ENCODE measurements at regions not wholly inside any gene's neighbourhood (a gene's known extent, or its start where the extent isn't known, plus 50 kb on each side); places are given as distances from the start of the nearest gene placed in this dataset.
"Not testable (repeated sequence)": the region's sequence is repeated elsewhere in the genome, so short reads cannot be mapped to it uniquely, and the experiment has no call there.

DNA sequence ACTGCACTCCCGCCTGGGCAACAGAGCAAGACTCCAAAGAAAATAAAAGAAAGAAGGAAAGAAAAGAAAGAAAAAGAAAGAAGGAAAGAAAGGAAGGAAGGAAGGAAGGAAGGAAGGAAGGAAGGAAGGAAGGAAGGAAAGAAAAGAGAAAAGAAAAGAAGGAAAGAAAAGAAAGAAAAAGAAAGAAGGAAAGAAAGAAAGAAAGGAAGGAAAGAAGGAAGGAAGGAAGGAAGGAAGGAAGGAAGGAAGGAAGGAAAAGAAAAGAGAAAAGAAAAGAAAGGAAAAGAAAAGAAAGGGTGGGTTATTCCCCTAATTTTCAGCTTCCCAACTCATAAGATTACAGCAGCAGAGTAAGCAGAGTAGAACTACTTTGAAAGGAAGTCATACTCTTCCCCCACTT, 64.4 kb downstream of the TMEM200C start:
- DNase-seq (ENCODE audit: low spot score); H3K4me1 ChIP-seq (ENCODE audit: control insufficient read depth in 1 of 2, low read depth in 2 of 2); H3K4me3 ChIP-seq; H3K27me3 ChIP-seq (replicated peaks; ENCODE audit: insufficient read depth); H3K9me3 ChIP-seq; H3K27ac ChIP-seq; H3K36me3 ChIP-seq; ATAC-seq (ENCODE audit: insufficient number of reproducible peaks, low FRiP score, low read depth): not testable (repeated sequence)

DNA sequence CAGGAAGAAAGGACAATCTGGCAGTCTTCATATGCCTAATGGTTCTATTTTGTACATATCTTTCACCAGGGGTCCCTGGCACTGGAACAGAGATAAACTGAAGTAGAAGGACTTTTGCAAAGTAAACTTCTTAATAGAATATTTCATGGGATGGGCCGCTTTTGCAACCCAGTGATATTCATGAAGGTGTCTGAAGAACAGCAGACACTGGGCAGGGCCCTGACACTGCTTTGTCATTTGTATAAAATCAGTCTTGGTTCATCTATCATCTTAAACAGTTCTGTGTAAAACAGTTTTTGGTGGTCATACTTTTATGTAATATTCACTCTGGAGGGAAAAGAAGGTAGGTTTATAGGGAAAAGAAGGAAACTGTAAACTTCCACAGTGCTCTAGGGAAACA, 66.4 kb downstream of the TMEM200C start:
- DNase-seq (ENCODE audit: low spot score) (no peak), ATAC-seq (ENCODE audit: insufficient number of reproducible peaks, low FRiP score, low read depth) (no peak)
- Histone ChIP-seq H3K4me1 (ENCODE audit: control insufficient read depth in 1 of 2, low read depth in 2 of 2) (no peaks in the 10 kb centered on the region), H3K36me3 (no peaks in the 10 kb centered on the region), H3K27ac (no peak overlapping the region), H3K9me3 (no peaks in the 10 kb centered on the region), H3K4me3 (no peak overlapping the region), H3K27me3 (replicated peaks; ENCODE audit: insufficient read depth) (no peaks in the 10 kb centered on the region)
- no peak for TF ChIP-seq CTCF (IDR thresholded peaks at IDR 0.05)

GRCh38 chr18:5825663-5826062, 69.7 kb downstream of the TMEM200C start:
- H3K27me3 ChIP-seq (replicated peaks; ENCODE audit: insufficient read depth) = no peaks in the 10 kb centered on the region
- H3K27ac ChIP-seq = no peak overlapping the region
- H3K9me3 ChIP-seq = no peaks in the 10 kb centered on the region
- DNase-seq (ENCODE audit: low spot score) (no peak), ATAC-seq (ENCODE audit: insufficient number of reproducible peaks, low FRiP score, low read depth) (no peak)
- H3K4me3 ChIP-seq = no peak overlapping the region
- TF ChIP-seq CTCF (IDR thresholded peaks at IDR 0.05) = no peak
- no peaks in the 10 kb centered on the region for H3K36me3 ChIP-seq
- no peaks in the 10 kb centered on the region for H3K4me1 ChIP-seq (ENCODE audit: control insufficient read depth in 1 of 2, low read depth in 2 of 2)

DNA sequence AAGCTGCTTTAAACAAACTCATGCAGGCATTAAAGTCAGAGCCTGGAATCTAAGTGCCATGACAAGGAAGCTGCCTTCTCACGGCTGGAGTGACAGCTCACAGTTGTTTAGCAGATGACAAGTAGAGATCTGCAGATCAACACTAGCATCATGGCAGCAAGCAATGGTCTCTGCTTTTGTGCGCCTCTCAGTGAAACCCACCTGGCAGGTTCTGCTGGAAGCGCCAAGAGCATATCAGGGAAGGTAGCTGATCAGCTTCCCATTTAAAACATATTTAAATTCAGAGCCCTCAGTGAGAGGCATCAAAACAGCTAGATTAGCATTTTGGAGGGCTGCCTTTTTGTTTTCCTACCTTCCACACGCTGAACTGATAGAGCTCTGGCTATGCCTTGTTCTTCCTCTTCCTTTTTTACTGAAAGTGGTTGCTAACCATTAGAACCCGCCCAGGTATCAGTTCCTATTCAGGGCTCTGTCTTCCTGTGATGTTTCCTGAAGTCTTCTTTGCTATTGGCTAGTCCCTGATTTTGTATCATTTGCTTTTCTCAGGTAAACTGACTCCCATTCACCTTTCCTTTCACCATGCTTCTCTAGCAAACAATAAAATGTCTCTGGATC, 70.8 kb downstream of the TMEM200C start:
- DNase-seq (ENCODE audit: low spot score) (no peak), ATAC-seq (ENCODE audit: insufficient number of reproducible peaks, low FRiP score, low read depth) (no peak)
- H3K4me1 ChIP-seq (ENCODE audit: control insufficient read depth in 1 of 2, low read depth in 2 of 2) = no peaks in the 10 kb centered on the region
- H3K27ac ChIP-seq = no peak overlapping the region
- no peaks in the 10 kb centered on the region for H3K9me3 ChIP-seq
- no peaks in the 10 kb centered on the region for H3K27me3 ChIP-seq (replicated peaks; ENCODE audit: insufficient read depth)
- TF ChIP-seq CTCF (IDR thresholded peaks at IDR 0.05) = no peak
- H3K36me3 ChIP-seq = no peaks in the 10 kb centered on the region
- no peak overlapping the region for H3K4me3 ChIP-seq

GRCh38 chr18:5817816-5818215, 77.5 kb downstream of the TMEM200C start:
- no peaks in the 10 kb centered on the region for H3K4me1 ChIP-seq (ENCODE audit: control insufficient read depth in 1 of 2, low read depth in 2 of 2)
- no peaks in the 10 kb centered on the region for H3K36me3 ChIP-seq
- H3K9me3 ChIP-seq = no peaks in the 10 kb centered on the region
- TF ChIP-seq CTCF (IDR thresholded peaks at IDR 0.05) = no peak
- no peak for DNase-seq (ENCODE audit: low spot score)
- no peak overlapping the region for H3K27ac ChIP-seq
- no peak for ATAC-seq (ENCODE audit: insufficient number of reproducible peaks, low FRiP score, low read depth)
- H3K4me3 ChIP-seq = no peak overlapping the region
- no peaks in the 10 kb centered on the region for H3K27me3 ChIP-seq (replicated peaks; ENCODE audit: insufficient read depth)

GRCh38 chr18:5806860-5807259, 88.5 kb downstream of the TMEM200C start:
- Histone ChIP-seq H3K36me3 (no peaks in the 10 kb centered on the region), H3K27me3 (replicated peaks; ENCODE audit: insufficient read depth) (no peaks in the 10 kb centered on the region), H3K9me3 (no peaks in the 10 kb centered on the region), H3K4me1 (ENCODE audit: control insufficient read depth in 1 of 2, low read depth in 2 of 2) (no peaks in the 10 kb centered on the region), H3K4me3 (no peak overlapping the region), H3K27ac (no peak overlapping the region)
- no peak for DNase-seq (ENCODE audit: low spot score)
- TF ChIP-seq CTCF (IDR thresholded peaks at IDR 0.05) = no peak
- ATAC-seq (ENCODE audit: insufficient number of reproducible peaks, low FRiP score, low read depth) = no peak
